GM21381 (cell line): ENCODE measurements at regions not wholly inside any gene's neighbourhood (a gene's known extent, or its start where the extent isn't known, plus 50 kb on each side); places are given as distances from the start of the nearest gene placed in this dataset.
"Not testable (repeated sequence)": the region's sequence is repeated elsewhere in the genome, so short reads cannot be mapped to it uniquely, and the experiment has no call there.

Experiments used
- ATAC-seq: cut with Tn5 transposase; IDR thresholded peaks from one replicate; pipeline ENCODE4 v1.9.1; 2021; ENCODE audit warnings: mild to moderate bottlenecking, moderate library complexity; ENCODE audit not compliant: unreplicated experiment

DNA sequence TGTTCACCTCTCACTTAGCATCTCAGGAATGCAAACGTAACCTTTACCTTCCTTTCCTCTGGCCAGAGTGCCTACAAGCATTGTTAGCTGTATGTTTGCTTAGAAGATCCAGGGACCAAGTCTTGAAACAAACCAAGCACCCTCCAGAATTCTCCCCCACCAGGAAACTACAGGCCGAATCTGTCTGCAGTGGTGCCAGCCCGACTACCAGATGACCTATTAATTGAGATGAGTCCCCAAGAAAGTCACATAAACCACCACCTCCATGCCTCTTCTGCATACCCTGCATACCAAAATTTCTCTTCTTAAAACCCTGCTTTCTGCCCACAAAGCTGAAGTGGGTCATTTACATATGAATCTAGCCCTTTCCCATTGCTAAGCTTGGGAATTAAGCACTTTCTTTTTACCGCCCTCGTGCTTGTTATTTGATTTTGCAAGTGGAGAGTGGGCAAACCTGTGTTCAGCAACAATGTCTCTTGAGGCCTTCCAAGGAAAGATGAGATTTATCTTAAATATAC is 1239.1 kb downstream of the CDH12 start:
- ATAC-seq = no peak

DNA sequence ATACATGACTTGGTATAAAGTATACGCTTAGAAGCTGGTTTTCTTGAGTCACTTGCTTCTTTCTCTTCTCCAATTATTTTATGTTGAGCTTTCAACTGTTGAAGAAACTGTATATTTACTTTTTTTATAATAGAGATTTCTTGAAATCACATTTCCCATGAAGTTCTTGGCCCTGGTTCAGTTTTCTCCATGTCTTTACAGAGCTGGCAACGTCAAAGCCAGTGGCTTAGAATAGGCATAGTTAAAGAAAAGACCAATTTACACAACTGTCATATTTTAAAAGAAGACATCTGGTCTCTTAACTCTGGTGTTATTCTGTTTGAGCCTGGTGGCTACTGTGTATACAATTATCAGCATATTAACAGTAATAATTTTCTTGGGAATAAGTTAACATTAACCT is 1249.3 kb downstream of the CDH12 start:
- ATAC-seq = no peak

DNA sequence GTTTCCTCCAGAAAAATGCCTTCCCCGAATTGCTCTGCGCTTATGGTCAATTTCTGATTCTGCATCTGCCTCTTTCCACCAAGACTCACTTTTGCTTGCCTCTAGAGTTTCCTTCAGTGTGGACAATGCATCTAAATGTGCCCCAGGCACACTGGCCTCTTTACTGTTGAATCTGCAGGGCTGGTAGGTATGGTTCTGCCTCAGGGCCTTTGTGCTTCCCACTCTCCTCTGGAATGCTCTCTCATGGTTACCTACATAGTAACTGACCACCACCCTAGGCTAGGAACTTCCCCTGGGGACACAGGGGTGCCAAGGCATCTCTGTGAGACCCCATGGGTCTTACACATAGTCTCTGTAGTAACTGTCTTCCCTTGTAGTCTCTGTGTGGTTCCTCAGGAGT is 1258.6 kb downstream of the CDH12 start:
- no peak for ATAC-seq

DNA sequence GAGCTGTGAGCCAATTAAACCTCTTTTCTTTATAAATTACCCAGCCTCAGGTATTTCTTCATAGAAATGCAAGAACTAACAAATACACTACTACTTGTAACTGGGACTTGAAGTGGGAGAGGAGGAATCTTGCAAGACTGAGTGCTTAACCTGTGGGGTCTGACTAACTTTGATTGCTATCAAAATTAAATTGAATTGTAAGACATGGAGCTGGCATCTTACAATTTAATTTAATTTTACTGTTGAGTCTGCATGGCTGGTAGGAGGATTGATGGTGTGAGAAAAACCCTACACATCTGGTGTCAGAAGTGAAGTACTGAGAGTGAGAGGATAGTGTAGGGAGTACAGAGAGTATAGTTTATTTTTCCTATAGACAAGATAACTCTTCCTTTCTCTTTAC is 1259.9 kb downstream of the CDH12 start:
- ATAC-seq = no peak

DNA sequence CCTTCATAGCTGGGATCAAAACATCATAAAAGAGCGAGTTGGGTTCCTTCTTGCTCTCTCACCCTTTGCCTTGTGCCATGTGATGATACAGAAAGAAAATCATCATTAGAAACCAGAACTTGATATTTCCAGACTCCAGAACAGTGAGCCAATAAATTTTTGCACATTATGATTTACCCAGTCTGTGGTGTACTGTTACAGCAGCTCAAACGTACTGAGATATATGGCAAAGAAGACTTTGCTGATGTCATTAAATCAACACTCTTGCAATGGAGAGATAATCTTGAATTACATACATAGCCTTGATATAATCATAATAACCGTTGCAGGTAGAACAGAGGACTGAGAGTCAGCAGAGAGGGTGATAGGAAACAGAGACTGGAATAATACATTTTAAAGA is 1271.6 kb downstream of the CDH12 start:
- ATAC-seq = no peak

DNA sequence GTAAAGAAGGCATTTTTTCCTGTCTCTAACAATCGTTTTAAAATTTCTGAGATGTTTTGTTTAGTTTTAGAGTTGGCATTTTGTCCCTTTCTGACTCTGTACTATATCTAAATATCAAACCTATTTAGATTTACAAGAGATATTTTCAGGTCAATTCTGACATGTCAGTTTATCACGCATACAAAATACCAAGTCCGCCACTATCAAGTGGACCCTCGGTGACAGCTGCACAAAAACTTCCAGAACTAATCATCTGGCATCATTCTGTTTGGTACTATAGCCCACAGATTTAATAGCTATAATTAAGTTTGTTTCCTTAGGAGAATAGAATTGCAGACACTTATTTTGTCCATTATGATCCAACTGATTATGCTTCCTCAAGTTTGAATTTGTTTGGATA is 1278.2 kb downstream of the CDH12 start:
- no peak for ATAC-seq

DNA sequence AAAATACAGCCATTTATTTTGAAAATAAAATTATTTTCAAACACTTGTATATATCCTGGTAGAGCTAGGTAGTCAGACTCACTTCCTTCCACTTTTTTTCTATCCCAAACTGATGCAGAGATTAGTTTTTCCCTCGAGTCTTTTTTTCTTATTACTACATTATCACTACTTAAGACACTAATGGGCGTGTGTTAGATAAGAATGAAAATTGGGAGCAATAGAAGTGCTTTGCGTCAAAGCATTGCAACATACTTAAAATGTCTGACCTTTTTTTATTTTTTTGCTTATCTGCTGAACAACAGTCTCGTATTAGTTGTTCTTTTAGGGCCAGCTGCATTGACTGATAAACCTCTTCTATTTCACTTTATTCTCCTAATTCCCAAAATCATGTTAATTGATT is 1278.7 kb downstream of the CDH12 start:
- ATAC-seq = no peak

DNA sequence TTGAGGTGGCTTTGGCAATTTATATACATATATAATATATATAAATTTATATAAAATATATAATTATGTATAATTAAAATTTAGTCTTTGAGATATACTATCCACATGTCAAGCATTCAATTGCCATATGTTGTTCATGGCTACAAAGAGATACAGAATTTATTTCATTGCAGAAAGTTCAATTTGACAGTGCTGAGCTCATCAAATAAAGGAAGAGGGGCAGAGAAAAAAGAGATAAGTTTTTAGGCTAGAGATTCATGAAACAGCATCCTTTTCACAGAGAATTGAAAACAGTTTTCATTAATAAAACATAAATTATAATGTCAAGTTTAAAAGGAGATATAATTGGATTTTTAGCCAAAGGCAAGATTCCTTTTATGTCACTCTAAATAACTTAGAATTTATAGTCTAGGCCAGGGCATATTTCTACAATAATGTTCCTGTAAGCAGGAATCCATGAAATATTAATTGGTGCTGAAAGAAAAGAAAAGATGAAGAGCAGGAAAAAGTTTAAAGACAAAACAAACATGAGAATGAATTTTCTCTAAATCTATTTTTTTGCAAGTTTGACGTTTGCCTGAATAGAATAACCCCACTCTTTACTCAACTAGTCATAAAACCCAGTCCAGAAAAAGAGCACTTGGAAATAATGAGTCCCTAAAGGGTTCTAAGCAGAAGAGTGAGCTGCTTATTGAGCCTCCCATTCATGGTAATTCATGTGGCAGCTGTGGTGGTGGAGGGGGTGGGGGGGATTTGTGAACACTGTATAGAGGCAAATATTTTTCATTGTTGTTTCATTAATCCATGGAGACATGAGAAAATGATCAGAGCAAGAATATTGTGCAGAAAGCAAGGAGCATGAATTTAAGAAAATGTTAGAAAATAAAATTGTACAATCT is 1279.5 kb downstream of the CDH12 start:
- ATAC-seq = no peak

DNA sequence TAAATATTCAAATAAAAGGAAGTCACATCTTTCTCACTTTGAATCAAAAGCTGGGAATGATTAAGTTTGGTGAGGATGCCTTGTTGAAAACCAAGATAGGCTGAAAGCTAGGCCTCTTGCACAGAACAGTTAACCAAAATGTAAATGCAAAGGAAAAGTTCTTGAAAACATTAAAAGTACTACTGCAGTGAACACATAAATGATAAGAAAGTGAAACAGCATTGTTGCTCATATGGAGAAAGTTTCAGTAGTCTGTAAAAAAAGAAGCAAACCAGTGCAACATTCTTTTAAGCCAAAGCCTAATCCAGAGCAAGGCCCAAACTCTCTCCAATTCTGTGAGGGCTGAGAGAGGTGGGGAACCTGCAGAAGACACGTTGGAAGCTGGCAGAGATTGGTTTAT is 1281.9 kb downstream of the CDH12 start:
- ATAC-seq = not testable (repeated sequence)

DNA sequence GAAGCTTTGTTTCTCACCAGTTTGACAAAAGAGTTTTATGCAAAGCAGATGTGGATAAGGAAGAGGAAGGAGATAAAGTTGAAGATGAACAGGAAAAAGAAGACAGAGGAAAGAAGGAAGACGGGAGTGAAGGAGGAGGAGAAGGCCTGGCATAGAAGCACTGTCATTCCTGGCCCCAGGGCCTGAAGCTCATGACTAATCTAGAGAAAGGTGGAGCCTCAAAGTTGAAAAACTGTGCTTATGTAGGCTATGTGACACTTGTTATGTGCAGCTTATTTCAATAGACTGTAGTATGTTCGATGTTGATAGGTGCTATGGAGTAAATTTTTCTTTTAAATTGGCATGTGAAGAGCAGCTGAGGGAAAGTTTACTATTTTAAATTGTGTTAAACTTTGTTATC is 1294.0 kb downstream of the CDH12 start:
- ATAC-seq = not testable (repeated sequence)

DNA sequence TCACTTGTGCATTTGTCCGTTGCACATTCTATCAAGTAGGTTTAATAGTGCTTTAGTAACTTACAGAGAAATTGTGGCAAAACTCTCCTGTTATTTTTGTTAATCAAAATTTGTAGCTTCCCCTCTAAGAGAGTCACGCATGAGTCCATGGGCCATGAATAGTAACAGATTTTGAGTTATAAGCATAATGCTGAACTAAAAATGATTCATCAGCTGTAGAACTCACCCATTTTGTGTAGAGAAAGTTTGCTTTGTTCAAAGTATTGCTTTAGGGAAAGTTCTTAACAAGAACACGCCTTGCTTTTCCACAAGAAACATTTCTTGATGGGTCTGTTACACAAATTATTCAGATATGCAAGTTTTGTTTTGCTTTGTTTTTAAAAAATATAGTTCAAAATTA is 1300.9 kb downstream of the CDH12 start:
- ATAC-seq = not testable (repeated sequence)

DNA sequence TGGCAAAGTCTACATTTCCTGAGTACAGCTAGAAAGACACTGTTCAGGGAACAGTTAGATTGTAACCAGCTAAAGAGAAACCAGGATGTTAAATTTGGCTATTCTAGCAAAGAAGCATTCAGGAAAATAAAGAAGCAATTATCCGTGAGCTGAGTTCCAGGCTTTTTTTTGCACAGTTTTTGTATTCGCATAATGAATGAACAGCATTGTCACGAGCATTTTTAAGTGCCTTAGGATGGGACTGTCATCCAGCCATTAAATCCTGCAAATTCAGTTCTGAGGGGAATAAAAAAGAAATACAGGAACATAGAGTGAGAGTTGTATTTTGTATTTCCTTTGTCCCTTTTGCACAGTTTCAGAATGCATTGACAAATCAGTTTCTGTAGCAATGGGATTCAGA is 1302.2 kb downstream of the CDH12 start:
- not testable (repeated sequence) for ATAC-seq

DNA sequence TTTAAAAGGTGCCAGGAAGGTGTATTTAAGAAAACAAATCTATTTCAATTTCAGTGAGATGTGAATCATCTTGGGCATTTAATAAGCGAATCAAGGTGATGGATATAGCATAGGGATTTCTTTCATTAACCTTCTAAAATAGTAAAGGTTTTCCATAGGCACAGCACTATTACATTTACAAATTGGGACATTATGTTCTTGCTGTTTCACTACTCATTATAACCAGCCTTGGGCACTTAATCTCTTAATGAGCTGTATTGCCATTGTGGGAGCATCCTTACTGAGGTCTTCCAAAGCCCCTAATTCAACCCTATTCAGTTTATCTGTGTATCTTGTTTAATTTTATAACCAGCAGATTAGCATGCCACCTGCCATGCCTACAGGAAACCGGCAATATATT is 1305.5 kb downstream of the CDH12 start:
- not testable (repeated sequence) for ATAC-seq

DNA sequence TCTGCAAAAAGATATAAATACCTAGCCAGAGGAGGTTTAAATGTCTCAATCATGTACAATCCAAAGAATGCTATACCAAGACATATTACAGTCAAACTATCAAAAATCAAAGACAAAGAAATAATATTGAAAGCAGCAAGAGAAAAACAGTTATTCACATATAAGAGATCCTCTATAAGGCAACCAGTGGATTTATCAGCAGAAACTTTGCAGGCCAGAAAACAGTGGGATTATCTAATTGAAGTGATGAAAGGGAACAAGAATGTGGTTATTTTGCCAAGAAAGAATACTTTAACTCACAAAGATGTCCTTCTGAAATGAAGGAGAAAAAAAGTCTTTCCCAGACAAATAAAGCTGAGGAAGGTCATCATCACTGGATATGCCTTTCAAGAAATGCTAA is 1318.0 kb downstream of the CDH12 start:
- ATAC-seq = not testable (repeated sequence)

DNA sequence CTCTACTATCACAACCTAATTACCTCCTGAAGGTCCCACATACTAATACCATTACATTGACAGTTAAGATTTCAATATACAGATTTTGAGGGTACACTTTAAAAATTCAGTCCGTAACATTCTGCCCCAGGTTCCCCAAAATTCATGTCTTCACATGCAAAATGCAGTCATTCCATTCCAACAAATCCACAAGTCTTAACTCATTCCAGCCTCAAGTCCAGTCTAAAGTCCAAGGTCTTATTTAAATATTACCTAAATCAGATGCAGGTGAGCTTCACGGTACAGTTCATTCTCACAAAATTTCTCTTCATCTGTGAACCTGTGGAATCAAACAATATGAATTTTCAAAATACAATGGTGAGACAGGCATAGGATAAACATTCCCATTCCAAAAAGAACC is 1332.0 kb downstream of the CDH12 start:
- ATAC-seq = not testable (repeated sequence)

DNA sequence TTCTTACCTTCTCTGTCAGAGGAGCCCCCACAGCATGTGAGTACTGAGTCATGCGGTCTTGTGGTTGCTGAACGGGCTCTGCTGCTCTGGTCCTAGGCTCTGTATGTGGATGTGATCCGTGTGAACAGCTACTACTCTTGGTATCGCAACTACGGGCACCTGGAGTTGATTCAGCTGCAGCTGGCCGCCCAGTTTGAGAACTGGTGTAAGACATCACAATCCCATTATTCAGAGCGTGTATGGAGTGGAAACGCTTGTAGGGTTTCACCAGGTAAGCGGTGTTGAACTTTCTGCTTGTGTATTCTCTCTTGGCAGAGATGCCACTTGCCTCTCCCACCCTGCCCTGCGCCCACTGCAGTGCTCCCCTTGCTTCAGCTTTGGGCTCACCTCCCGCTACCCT is 1356.2 kb downstream of the CDH12 start:
- ATAC-seq = not testable (repeated sequence)

DNA sequence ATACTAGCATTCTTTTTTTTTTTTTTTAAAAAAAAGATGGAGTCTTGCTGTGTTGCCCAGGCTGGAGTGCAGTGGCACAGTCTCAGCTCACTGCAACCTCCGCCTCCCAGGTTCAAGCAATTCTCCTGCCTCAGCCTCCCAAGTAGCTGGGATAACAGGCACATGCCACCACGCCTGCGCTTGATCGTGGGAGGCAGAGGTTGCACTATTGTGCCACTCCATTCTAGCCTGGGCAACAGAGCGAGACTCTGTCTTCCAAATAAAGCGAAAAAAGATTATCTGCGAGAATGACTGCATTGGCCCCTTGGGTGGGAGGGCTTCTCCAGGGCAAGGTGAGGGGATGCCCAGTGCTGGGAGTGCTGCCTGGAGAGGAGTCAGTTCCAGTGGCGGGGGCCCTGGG is 1357.1 kb downstream of the CDH12 start:
- ATAC-seq = not testable (repeated sequence)

DNA sequence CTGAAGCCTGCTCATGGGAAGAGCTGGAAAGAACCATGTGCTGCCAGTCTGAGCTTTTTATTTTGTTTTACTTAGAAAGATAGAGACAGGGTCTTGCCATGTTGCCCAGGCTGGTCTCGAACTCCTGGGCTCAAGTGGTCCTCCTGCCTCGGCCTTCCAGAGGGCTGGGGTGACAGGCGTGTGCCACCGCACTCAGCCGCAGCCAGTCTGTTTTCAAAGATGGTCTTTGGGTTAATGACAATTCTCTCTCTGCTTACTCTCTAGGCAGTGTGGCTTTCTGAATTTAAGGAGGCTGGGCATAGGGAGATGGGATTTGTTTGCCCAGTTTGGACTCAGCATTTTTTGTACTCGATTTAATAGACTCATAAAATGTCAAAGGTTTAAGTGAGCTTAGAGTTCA is 1357.9 kb downstream of the CDH12 start:
- ATAC-seq = not testable (repeated sequence)

DNA sequence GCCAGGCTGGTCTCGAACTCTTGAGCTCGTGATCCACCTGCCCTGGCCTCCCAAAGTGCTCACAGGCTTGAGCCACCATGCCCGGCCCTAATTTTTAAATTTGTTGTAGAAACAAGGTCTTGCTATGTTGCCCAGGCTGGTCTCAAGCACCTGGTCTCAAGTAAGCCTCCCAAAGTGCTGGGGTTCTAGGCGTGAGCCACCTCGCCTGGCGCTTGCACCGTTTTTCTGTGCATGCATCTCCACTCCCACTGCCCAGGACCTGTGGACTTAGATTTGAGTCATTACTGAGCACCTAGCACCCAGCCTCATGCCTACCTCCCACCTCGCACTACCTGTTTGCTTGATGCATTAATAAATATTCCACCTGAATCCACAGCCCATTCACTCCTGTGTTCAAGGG is 1359.1 kb downstream of the CDH12 start:
- not testable (repeated sequence) for ATAC-seq

DNA sequence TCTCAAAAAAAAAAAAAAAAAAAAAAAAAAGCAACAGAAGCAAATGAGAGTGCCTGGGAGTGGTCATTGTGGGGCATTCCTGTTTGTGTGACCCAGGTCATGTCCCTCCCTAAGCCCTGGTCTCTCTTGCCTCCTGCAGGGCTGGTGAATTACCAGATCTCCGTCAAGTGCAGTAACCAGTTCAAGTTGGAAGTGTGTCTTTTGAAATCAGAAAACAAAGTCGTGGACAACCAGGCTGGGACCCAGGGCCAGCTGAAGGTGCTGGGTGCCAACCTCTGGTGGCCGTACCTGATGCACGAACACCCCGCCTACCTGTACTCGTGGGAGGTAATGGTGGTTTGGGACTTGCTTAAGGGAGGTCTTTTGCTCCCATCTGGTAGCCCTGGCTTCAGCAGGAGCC is 1362.0 kb downstream of the CDH12 start:
- not testable (repeated sequence) for ATAC-seq

DNA sequence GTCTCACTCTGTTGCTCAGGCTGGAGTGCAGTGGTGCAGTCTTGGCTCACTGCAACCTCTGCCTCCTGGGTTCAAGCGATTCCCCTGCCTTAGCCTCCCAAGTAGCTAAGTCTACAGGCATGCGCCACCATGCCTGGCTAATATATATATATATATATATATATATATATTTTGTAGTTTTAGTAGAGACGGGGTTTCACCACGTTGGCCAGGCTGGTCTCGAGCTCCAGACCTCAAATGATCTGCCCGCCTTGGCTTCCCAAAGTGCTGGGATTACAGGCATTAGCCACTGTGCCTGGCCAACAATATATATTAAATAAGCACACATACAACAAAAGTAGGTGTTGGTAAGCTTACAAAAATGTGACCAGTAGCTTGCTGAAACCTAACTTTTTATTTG is 1364.3 kb downstream of the CDH12 start:
- ATAC-seq = not testable (repeated sequence)

DNA sequence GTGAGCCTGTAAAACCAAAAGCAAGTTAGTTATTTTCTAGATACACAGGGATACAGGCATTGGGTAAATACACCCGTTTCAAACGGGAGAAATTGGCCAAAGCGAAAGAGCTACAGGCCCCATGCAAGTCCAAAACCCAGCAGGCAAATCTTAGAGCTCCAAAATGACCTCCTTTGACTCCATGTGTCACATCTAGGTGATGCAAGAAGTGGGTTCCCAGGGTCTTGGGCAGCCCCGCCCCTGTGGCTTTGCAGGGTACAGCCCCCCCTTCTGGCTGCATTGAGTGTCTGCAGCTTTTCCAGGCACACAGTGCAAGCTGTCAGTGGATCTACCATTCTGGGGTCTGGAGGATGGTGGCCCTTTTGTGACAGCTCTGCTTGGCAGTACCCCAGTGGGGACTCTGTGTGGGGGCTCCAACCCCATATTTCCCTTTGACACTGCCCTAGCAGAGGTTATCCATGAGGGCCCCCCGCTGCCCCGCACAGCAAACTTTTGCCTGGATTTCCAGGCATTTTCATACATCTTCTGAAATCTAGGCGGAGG is 1367.6 kb downstream of the CDH12 start:
- not testable (repeated sequence) for ATAC-seq
